OCI-LY3 (cell line): ENCODE measurements at regions not wholly inside any gene's neighbourhood (a gene's known extent, or its start where the extent isn't known, plus 50 kb on each side); places are given as distances from the start of the nearest gene placed in this dataset.

Experiments used
- H2AFZ ChIP-seq: fragments of 200-600, 300-600 bp; shearing (Covaris generic); 2 replicates; pipeline ENCODE4 v1.6.0; 2014; ENCODE audit warnings: antibody characterized with exemption, low read depth, low read length
- H3K27ac ChIP-seq: fragments of 200-600, 300-600 bp; sonication (generic); 2 replicates; pipeline ENCODE4 v1.5.1; 2014; ENCODE audit warnings: mild to moderate bottlenecking, low read length, moderate library complexity, mixed read lengths
- H3K27me3 ChIP-seq: fragments of 200-600, 300-600 bp; sonication (generic); 2 replicates; pipeline ENCODE4 v1.6.1; 2014; ENCODE audit warnings: low read depth, low read length, mixed read lengths
- H3K36me3 ChIP-seq: fragments of 200-600, 300-600 bp; sonication (generic); replicated peaks from 2 replicates; pipeline ENCODE3; 2014; ENCODE audit warnings: low read depth, low read length, mixed read lengths
- H3K4me1 ChIP-seq: fragments of 300-600, 200-600 bp; sonication (generic); 2 replicates; pipeline ENCODE4 v1.6.1; 2014; ENCODE audit warnings: low read length, mixed read lengths
- H3K4me2 ChIP-seq: fragments of 200-600, 300-600 bp; sonication (generic); 2 replicates; pipeline ENCODE4 v1.6.1; 2014; ENCODE audit warnings: low read length, mixed read lengths
- H3K4me3 ChIP-seq: fragments of 300-600, 200-600 bp; sonication (generic); 2 replicates; pipeline ENCODE4 v1.5.1; 2014; ENCODE audit warnings: antibody characterized with exemption, mild to moderate bottlenecking, low read length, moderate library complexity
- H3K79me2 ChIP-seq: fragments of 300-600, 200-600 bp; shearing (Covaris generic); 2 replicates; pipeline ENCODE4 v1.6.1; 2014; ENCODE audit warnings: mild to moderate bottlenecking, low read length, mixed read lengths
- H3K9ac ChIP-seq: fragments of 300-600, 200-600 bp; shearing (Covaris generic); 2 replicates; pipeline ENCODE4 v1.6.0; 2014; ENCODE audit warnings: mild to moderate bottlenecking, low read length, moderate library complexity
- H3K9me3 ChIP-seq: fragments of 200-600, 300-600 bp; shearing (Covaris generic); 2 replicates; pipeline ENCODE4 v1.6.1; 2014; ENCODE audit warnings: low read length, mixed read lengths; ENCODE audit not compliant: insufficient read depth
- H4K20me1 ChIP-seq: fragments of 200-600, 300-600 bp; sonication (generic); 2 replicates; pipeline ENCODE4 v1.6.1; 2016; ENCODE audit warnings: low read length, mixed read lengths; ENCODE audit not compliant: insufficient read depth
- EZH2phosphoT487 ChIP-seq: fragments of 200-600 bp; shearing (Covaris generic); IDR thresholded peaks from 2 replicates; pipeline ENCODE4 v1.6.1; 2018; ENCODE audit warnings: antibody characterized with exemption, mixed run types, low read depth
- TF ChIP-seq, protein P1 (sequence below): fragments of 200-600, 300-600 bp; sonication (generic); IDR thresholded peaks from 2 replicates; pipeline ENCODE4 v1.5.1; 2014; ENCODE audit warnings: antibody characterized with exemption, low read length, low read depth

DNA sequence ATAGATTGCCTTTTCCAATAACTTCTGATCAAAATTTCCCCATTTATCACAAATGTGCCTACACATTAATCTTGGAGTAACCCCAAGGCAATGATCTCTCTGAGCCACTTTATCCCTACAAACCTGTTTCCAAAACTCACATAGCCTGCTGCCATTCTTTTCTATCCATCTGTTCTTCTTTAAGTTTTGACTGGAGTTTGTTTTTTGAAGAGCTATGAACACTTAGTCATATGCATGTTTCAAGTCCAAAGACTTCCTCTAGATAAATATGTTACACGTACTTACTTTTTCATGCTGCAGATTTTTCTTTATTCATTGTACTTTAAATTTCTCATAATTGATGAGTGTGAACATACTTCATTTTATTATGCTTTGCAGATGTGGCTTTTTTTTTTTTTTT, 488.9 kb upstream of the CITED2 start:
- Histone ChIP-seq H3K4me2 (no peak overlapping the region), H3K4me1 (no peaks in the 10 kb centered on the region), H3K9me3 (no peaks in the 10 kb centered on the region), H3K9ac (no peak overlapping the region), H3K79me2 (no peaks in the 10 kb centered on the region), H3K27ac (no peak overlapping the region), H3K36me3 (no peaks in the 10 kb centered on the region), H3K27me3 (no peaks in the 10 kb centered on the region), H3K4me3 (no peak overlapping the region), H2AFZ (no peak overlapping the region), H4K20me1 (no peaks in the 10 kb centered on the region)
- TF ChIP-seq EZH2phosphoT487 = no peak
- TF ChIP-seq, protein P1, sequence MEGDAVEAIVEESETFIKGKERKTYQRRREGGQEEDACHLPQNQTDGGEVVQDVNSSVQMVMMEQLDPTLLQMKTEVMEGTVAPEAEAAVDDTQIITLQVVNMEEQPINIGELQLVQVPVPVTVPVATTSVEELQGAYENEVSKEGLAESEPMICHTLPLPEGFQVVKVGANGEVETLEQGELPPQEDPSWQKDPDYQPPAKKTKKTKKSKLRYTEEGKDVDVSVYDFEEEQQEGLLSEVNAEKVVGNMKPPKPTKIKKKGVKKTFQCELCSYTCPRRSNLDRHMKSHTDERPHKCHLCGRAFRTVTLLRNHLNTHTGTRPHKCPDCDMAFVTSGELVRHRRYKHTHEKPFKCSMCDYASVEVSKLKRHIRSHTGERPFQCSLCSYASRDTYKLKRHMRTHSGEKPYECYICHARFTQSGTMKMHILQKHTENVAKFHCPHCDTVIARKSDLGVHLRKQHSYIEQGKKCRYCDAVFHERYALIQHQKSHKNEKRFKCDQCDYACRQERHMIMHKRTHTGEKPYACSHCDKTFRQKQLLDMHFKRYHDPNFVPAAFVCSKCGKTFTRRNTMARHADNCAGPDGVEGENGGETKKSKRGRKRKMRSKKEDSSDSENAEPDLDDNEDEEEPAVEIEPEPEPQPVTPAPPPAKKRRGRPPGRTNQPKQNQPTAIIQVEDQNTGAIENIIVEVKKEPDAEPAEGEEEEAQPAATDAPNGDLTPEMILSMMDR = no peak

DNA sequence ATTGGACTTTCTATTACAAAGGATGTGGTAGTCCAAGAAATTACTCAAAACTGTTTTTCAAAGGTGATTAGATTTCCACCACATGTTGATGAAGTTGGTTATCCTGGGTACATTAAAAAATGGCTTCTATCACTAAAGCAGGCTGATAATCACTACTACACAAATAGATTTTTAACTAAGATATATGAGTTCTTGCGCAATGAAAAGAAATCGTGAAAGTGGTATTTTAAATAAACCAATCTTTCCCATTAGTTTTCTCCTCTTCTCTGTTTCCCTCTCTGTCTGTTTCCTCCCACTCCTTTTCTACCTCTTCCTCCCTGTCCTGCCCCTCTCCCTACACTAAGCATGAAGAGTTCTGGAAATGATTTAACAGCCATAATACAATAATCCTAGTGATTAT, 487.9 kb upstream of the CITED2 start:
- H3K4me2 ChIP-seq = no peak overlapping the region
- no peak for TF ChIP-seq EZH2phosphoT487
- TF ChIP-seq, protein P1 = no peak
- H3K36me3 ChIP-seq = no peaks in the 10 kb centered on the region
- H3K9ac ChIP-seq = no peak overlapping the region
- no peaks in the 10 kb centered on the region for H3K9me3 ChIP-seq
- no peaks in the 10 kb centered on the region for H3K4me1 ChIP-seq
- H3K27me3 ChIP-seq = no peaks in the 10 kb centered on the region
- no peaks in the 10 kb centered on the region for H3K79me2 ChIP-seq
- H4K20me1 ChIP-seq = no peaks in the 10 kb centered on the region
- no peak overlapping the region for H3K4me3 ChIP-seq
- no peak overlapping the region for H2AFZ ChIP-seq
- no peak overlapping the region for H3K27ac ChIP-seq

DNA sequence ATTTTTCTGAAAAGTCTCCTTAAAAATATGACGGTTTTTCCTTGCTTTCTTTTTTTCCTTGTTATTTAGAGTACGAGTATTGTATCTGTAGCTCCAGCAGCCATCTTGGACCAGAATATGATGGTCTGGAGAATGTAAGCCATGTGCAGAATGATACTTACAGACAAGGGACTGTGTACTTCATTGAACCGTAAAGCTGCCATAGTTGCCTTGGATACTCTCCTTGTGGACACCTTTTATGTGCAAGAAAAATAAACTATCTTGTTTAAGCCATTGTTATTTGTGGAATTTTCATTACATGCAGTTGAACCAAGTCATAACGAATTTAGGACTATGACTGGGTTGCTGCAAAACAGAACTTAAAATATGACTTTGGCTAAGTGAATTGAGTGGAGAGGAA, 485.8 kb upstream of the CITED2 start:
- H3K4me1 ChIP-seq = no peaks in the 10 kb centered on the region
- TF ChIP-seq, protein P1 = no peak
- TF ChIP-seq EZH2phosphoT487 = no peak

DNA sequence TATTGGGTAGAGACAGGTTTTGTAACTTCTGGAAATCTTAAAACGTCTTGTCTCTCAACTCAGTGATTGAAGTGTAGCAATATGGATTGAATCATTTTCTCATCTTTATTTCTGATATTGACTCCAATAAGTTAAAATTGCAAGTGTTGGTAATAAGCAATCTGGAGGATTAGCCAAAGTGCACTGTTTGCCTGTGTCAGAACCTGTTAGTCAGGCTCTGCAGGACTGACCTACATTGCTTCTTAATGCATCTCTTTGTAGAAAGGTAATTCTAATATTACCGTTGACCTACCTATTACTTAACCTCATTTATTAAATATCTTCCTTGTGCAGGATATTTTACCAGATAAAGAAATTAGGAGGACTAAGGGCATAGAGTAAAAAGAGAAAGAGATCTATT, 484.0 kb upstream of the CITED2 start:
- TF ChIP-seq, protein P1 = no peak
- no peak for TF ChIP-seq EZH2phosphoT487
- H3K36me3 ChIP-seq = no peaks in the 10 kb centered on the region
- H4K20me1 ChIP-seq = no peaks in the 10 kb centered on the region
- H3K9me3 ChIP-seq = no peaks in the 10 kb centered on the region
- no peak overlapping the region for H3K4me3 ChIP-seq
- H3K9ac ChIP-seq = no peak overlapping the region
- no peak overlapping the region for H3K27ac ChIP-seq
- no peak overlapping the region for H2AFZ ChIP-seq
- H3K27me3 ChIP-seq = no peaks in the 10 kb centered on the region
- no peak overlapping the region for H3K4me2 ChIP-seq
- H3K79me2 ChIP-seq = no peaks in the 10 kb centered on the region
- no peaks in the 10 kb centered on the region for H3K4me1 ChIP-seq

More for the DNA sequence above, 485.8 kb upstream of the CITED2 start:
- H3K36me3 ChIP-seq = no peaks in the 10 kb centered on the region
- no peaks in the 10 kb centered on the region for H4K20me1 ChIP-seq
- no peak overlapping the region for H2AFZ ChIP-seq
- no peak overlapping the region for H3K27ac ChIP-seq
- no peak overlapping the region for H3K4me3 ChIP-seq
- no peaks in the 10 kb centered on the region for H3K9me3 ChIP-seq
- no peak overlapping the region for H3K9ac ChIP-seq
- H3K79me2 ChIP-seq = no peaks in the 10 kb centered on the region
- no peaks in the 10 kb centered on the region for H3K27me3 ChIP-seq
- H3K4me2 ChIP-seq = no peak overlapping the region
